H9 (cell line): ENCODE measurements at regions not wholly inside any gene's neighbourhood (a gene's known extent, or its start where the extent isn't known, plus 50 kb on each side); places are given as distances from the start of the nearest gene placed in this dataset.

Experiments used
- DNase-seq: peaks from one replicate; pipeline ENCODE4 v3.0.0-alpha.2; 2017
- H2AFZ ChIP-seq: one replicate; pipeline ENCODE4 v1.6.1; 2013; ENCODE audit warnings: mild to moderate bottlenecking, low read length, control low read depth, moderate library complexity
- H2AK5ac ChIP-seq: 2 replicates; pipeline ENCODE4 v1.6.1; 2013; ENCODE audit warnings: low read length, control low read depth, mixed read lengths; ENCODE audit not compliant: insufficient read length
- H2BK120ac ChIP-seq: one replicate; pipeline ENCODE4 v1.6.1; 2013; ENCODE audit warnings: low read depth, mild to moderate bottlenecking, low read length, control low read depth, inconsistent platforms; ENCODE audit not compliant: poor library complexity, severe bottlenecking
- H2BK12ac ChIP-seq: 2 replicates; pipeline ENCODE4 v1.6.1; 2013; ENCODE audit warnings: low read length, control low read depth, mixed read lengths, low read depth; ENCODE audit not compliant: insufficient read length
- H2BK15ac ChIP-seq: 2 replicates; pipeline ENCODE4 v1.6.1; 2013; ENCODE audit warnings: low read depth, low read length, control low read depth
- H2BK20ac ChIP-seq: one replicate; pipeline ENCODE4 v1.6.1; 2013; ENCODE audit warnings: low read depth, mild to moderate bottlenecking, low read length, control low read depth, inconsistent platforms; ENCODE audit not compliant: poor library complexity, severe bottlenecking
- H2BK5ac ChIP-seq: 2 replicates; pipeline ENCODE4 v1.6.1; 2013; ENCODE audit warnings: low read length, control low read depth, mixed read lengths; ENCODE audit not compliant: insufficient read length
- H3K14ac ChIP-seq: 2 replicates; pipeline ENCODE4 v1.6.1; 2013; ENCODE audit warnings: low read length, control low read depth; ENCODE audit not compliant: insufficient read depth
- H3K18ac ChIP-seq: 2 replicates; pipeline ENCODE4 v1.6.1; 2013; ENCODE audit warnings: low read depth, mild to moderate bottlenecking, mixed read lengths, low read length, control low read depth; ENCODE audit not compliant: insufficient read length
- H3K23ac ChIP-seq: 2 replicates; pipeline ENCODE4 v1.6.1; 2013; ENCODE audit warnings: low read length, control low read depth, mixed read lengths, low read depth; ENCODE audit not compliant: insufficient read length
- H3K23me2 ChIP-seq: 2 replicates; pipeline ENCODE4 v1.6.1; 2013; ENCODE audit warnings: low read depth, mild to moderate bottlenecking, mixed read lengths, low read length, control low read depth; ENCODE audit not compliant: insufficient read length, poor library complexity, severe bottlenecking
- H3K27ac ChIP-seq: 2 replicates; pipeline ENCODE4 v1.5.1; 2013; ENCODE audit warnings: low read length, control low read depth, mixed read lengths, low read depth; ENCODE audit not compliant: insufficient read length
- H3K27me3 ChIP-seq: 2 replicates; pipeline ENCODE4 v1.6.1; 2013; ENCODE audit warnings: low read length, control low read depth, inconsistent platforms; ENCODE audit not compliant: insufficient read depth
- H3K4ac ChIP-seq: 2 replicates; pipeline ENCODE4 v1.6.1; 2013; ENCODE audit warnings: low read depth, mild to moderate bottlenecking, control low read depth, inconsistent platforms, low read length, moderate library complexity
- H3K4me1 ChIP-seq: 2 replicates; pipeline ENCODE4 v1.6.1; 2013; ENCODE audit warnings: low read length, control low read depth, inconsistent platforms; ENCODE audit not compliant: insufficient read depth
- H3K4me2 ChIP-seq: 2 replicates; pipeline ENCODE4 v1.6.1; 2013; ENCODE audit warnings: low read length, control low read depth, mixed read lengths; ENCODE audit not compliant: insufficient read length, insufficient read depth
- H3K56ac ChIP-seq: 2 replicates; pipeline ENCODE4 v1.6.1; 2013; ENCODE audit warnings: low read depth, mild to moderate bottlenecking, mixed read lengths, low read length, control low read depth; ENCODE audit not compliant: insufficient read length
- H3K79me1 ChIP-seq: 2 replicates; pipeline ENCODE4 v1.6.1; 2013; ENCODE audit warnings: low read depth, mild to moderate bottlenecking, moderate library complexity, low read length, control low read depth, inconsistent platforms; ENCODE audit not compliant: insufficient read depth, poor library complexity, severe bottlenecking
- H3K79me2 ChIP-seq: 2 replicates; pipeline ENCODE4 v1.6.1; 2013; ENCODE audit warnings: low read length, control low read depth, inconsistent platforms; ENCODE audit not compliant: insufficient read depth
- H3K9ac ChIP-seq: 2 replicates; pipeline ENCODE4 v1.6.1; 2013; ENCODE audit warnings: low read length, control low read depth, mixed read lengths; ENCODE audit not compliant: insufficient read length; ENCODE audit errors: extremely low read depth
- H3K9me3 ChIP-seq: one replicate; pipeline ENCODE4 v1.6.1; 2013; ENCODE audit warnings: low read depth, low read length, inconsistent platforms; ENCODE audit not compliant: control insufficient read depth
- H3T11ph ChIP-seq: one replicate; pipeline ENCODE4 v1.6.1; 2013; ENCODE audit warnings: mild to moderate bottlenecking, low read length, control low read depth, inconsistent platforms
- H4K20me1 ChIP-seq: one replicate; pipeline ENCODE4 v1.6.1; 2013; ENCODE audit not compliant: control insufficient read depth, insufficient read length, insufficient read depth
- H4K5ac ChIP-seq: 2 replicates; pipeline ENCODE4 v1.6.1; 2013; ENCODE audit warnings: low read depth, mild to moderate bottlenecking, mixed read lengths, low read length, control low read depth; ENCODE audit not compliant: insufficient read length
- H4K8ac ChIP-seq: replicated peaks from 2 replicates; pipeline ENCODE4 v1.6.1; 2013; ENCODE audit warnings: low read length, control low read depth, mixed read lengths, low read depth; ENCODE audit not compliant: insufficient read length
- H4K91ac ChIP-seq: 2 replicates; pipeline ENCODE4 v1.6.1; 2013; ENCODE audit warnings: low read depth, mild to moderate bottlenecking, moderate library complexity, mixed read lengths, low read length, control low read depth; ENCODE audit not compliant: insufficient read length
- H3K27ac Mint-ChIP-seq, 3 experiments: 2 replicates in 2 of 3; 3 replicates in 1 of 3; pipeline ENCODE4 v1.8.0; 2020 to 2021; ENCODE audit warnings: mixed read lengths in 3 of 3, mild to moderate bottlenecking in 1 of 3, moderate library complexity in 1 of 3
- H3K27me3 Mint-ChIP-seq: 2 replicates; pipeline ENCODE4 v1.8.0; 2021; ENCODE audit warnings: low read depth, mild to moderate bottlenecking, moderate library complexity, mixed read lengths
- H3K36me3 Mint-ChIP-seq, 3 experiments: 2 replicates in 2 of 3; 3 replicates in 1 of 3; pipeline ENCODE4 v1.8.0; 2020 to 2021; ENCODE audit warnings: low read depth in 3 of 3, mixed read lengths in 3 of 3; ENCODE audit not compliant: insufficient read depth in 1 of 3
- H3K4me1 Mint-ChIP-seq, 2 experiments: 2 replicates each; pipeline ENCODE4 v1.8.0; 2020; ENCODE audit warnings: mixed read lengths in 2 of 2
- H3K4me3 Mint-ChIP-seq, 2 experiments: 2 replicates in 1 of 2; 3 replicates in 1 of 2; pipeline ENCODE4 v1.8.0; 2020 to 2021; ENCODE audit warnings: mild to moderate bottlenecking in 2 of 2, mixed read lengths in 2 of 2, moderate library complexity in 1 of 2
- H3K9me3 Mint-ChIP-seq, 2 experiments: 2 replicates in 1 of 2; 3 replicates in 1 of 2; pipeline ENCODE4 v1.8.0; 2020; ENCODE audit warnings: mild to moderate bottlenecking in 2 of 2, mixed read lengths in 2 of 2, moderate library complexity in 1 of 2
- WGBS: extraction: QIAGEN DNeasy Blood & Tissue Kit; methylation state at CpG from one replicate; pipeline ENCODE4 v1.1.7; 2013; ENCODE audit warnings: missing lambda C conversion rate, low lambda C conversion rate, mixed read lengths; ENCODE audit not compliant: insufficient read length; ENCODE audit errors: extremely low coverage; 5-methylcytosine and 5-hydroxymethylcytosine counted together
- TF ChIP-seq, protein P1 (sequence below): fragments of 200-600 bp; sonication (generic); conservative IDR thresholded peaks from 3 replicates; pipeline ENCODE4 v1.8.0; 2021; ENCODE audit warnings: antibody characterized with exemption, mild to moderate bottlenecking

DNA sequence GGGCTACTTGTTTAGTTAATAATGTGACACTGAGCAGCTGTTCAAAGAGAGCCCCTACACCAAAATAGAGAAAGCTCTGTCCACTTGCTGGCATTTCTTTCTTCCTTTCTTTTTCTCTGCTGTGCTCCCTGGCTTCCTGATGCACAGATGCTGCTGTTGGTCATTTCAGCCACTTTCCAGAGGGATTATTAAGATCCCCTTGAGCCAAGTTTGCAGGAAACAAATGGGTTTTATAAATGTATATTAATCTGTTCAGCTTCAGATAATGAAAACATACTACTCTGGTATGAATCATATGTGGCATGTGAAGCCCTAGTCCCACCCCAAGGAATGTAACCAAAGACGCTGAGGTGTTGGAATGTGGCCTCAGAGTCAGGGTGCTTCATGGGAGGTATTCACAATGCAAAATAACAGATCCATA lies 638.2 kb upstream of the FZD8 start:
- H3K79me1 ChIP-seq: no peaks in the 10 kb centered on the region
- no peak overlapping the region for H4K5ac ChIP-seq
- no peak overlapping the region for H2AK5ac ChIP-seq
- no peak overlapping the region for H3K56ac ChIP-seq
- H3K4me1 ChIP-seq: no peaks in the 10 kb centered on the region; the same call in 1 of the 2 replicates
- H4K8ac ChIP-seq: no peak overlapping the region
- Mint-ChIP-seq H3K9me3 (peaks cover 11 to 12% of the 10 kb centered on the region in 2 experiments), H3K36me3 (peaks cover 0 to 9% (median 5%) of the 10 kb centered on the region in 3 experiments; a peak in 4 of 7 replicates), H3K4me3 (no peak overlapping the region), H3K4me1 (peaks cover 6% of the 10 kb centered on the region in 2 experiments; a peak in 3 of 4 replicates), H3K27me3 (no peaks in the 10 kb centered on the region), H3K27ac (no peak overlapping the region)
- H4K91ac ChIP-seq: no peak overlapping the region
- H2AFZ ChIP-seq: no peak overlapping the region
- no peaks in the 10 kb centered on the region for H3K9me3 ChIP-seq
- H2BK120ac ChIP-seq: no peak overlapping the region
- H3K23me2 ChIP-seq: no peaks in the 10 kb centered on the region
- H3K79me2 ChIP-seq: no peaks in the 10 kb centered on the region
- H3K27me3 ChIP-seq: no peaks in the 10 kb centered on the region
- H2BK12ac ChIP-seq: no peak overlapping the region
- DNase-seq: no peak
- H3K23ac ChIP-seq: no peak overlapping the region
- H3K4me2 ChIP-seq: no peak overlapping the region
- H3K4ac ChIP-seq: no peak overlapping the region
- WGBS: no CpG with 5 or more reads among the region's 1 CpG
- H2BK20ac ChIP-seq: no peak overlapping the region
- H3K14ac ChIP-seq: no peak overlapping the region
- H4K20me1 ChIP-seq: no peaks in the 10 kb centered on the region
- no peak overlapping the region for H3K18ac ChIP-seq
- H3K27ac ChIP-seq: no peak overlapping the region
- no peak overlapping the region for H2BK15ac ChIP-seq
- H3T11ph ChIP-seq: no peak overlapping the region
- no peak overlapping the region for H2BK5ac ChIP-seq
- TF ChIP-seq, protein P1, sequence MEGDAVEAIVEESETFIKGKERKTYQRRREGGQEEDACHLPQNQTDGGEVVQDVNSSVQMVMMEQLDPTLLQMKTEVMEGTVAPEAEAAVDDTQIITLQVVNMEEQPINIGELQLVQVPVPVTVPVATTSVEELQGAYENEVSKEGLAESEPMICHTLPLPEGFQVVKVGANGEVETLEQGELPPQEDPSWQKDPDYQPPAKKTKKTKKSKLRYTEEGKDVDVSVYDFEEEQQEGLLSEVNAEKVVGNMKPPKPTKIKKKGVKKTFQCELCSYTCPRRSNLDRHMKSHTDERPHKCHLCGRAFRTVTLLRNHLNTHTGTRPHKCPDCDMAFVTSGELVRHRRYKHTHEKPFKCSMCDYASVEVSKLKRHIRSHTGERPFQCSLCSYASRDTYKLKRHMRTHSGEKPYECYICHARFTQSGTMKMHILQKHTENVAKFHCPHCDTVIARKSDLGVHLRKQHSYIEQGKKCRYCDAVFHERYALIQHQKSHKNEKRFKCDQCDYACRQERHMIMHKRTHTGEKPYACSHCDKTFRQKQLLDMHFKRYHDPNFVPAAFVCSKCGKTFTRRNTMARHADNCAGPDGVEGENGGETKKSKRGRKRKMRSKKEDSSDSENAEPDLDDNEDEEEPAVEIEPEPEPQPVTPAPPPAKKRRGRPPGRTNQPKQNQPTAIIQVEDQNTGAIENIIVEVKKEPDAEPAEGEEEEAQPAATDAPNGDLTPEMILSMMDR: no peak
- no peak overlapping the region for H3K9ac ChIP-seq
